IMR-90 (cell line): ENCODE measurements at regions not wholly inside any gene's neighbourhood (a gene's known extent, or its start where the extent isn't known, plus 50 kb on each side); places are given as distances from the start of the nearest gene placed in this dataset.

ENCODE experiments used
- ATAC-seq: fragments of 200-7000 bp; cut with Tn5 transposase; 2 replicates; pipeline ENCODE4 v1.9.1; 2020; ENCODE audit warnings: low read depth, mild to moderate bottlenecking, moderate library complexity
- BruUV-seq: library from RNA; stranded (reverse); fragments of 400-500 nt; replicated peaks from 2 replicates; lab custom pipeline; 2021; lab: Mats Ljungman, UMichigan
- CTCF ChIA-PET: fragments of 300-600 bp; formaldehyde crosslinking; extraction: SDS; loops from one replicate; lab custom pipeline; 2021; ENCODE audit warnings: antibody characterized with exemption; lab: Yijun Ruan, JAX
- POLR2A ChIA-PET: fragments of 300-600 bp; sonication (Branson Sonifier 250); formaldehyde crosslinking; loops from one replicate; lab custom pipeline; 2022; ENCODE audit warnings: antibody characterized with exemption; ENCODE audit not compliant: unreplicated experiment; lab: Charles Lee
- DNase-seq: peaks from one replicate; pipeline ENCODE4 v3.0.0; 2013
- H2AFZ ChIP-seq: replicated peaks from 2 replicates; pipeline ENCODE3; 2013; ENCODE audit warnings: low read length, mild to moderate bottlenecking; ENCODE audit not compliant: poor library complexity
- H2AK5ac ChIP-seq: 2 replicates; pipeline ENCODE4 v1.6.1; 2013; ENCODE audit warnings: low read depth, low read length, inconsistent platforms
- H2AK9ac ChIP-seq: replicated peaks from 2 replicates; pipeline ENCODE3; 2013; ENCODE audit warnings: mild to moderate bottlenecking, low read depth, low read length, moderate library complexity; ENCODE audit not compliant: poor library complexity
- H2BK120ac ChIP-seq: 2 replicates; pipeline ENCODE4 v1.6.1; 2013; ENCODE audit warnings: low read depth, low read length, inconsistent platforms
- H2BK15ac ChIP-seq: 3 replicates; pipeline ENCODE4 v1.6.1; 2013; ENCODE audit warnings: low read depth, low read length, inconsistent platforms
- H2BK20ac ChIP-seq: 2 replicates; pipeline ENCODE4 v1.6.1; 2013; ENCODE audit warnings: low read depth, mild to moderate bottlenecking, inconsistent platforms, low read length, moderate library complexity
- H2BK5ac ChIP-seq: 2 replicates; pipeline ENCODE4 v1.6.1; 2013; ENCODE audit warnings: mild to moderate bottlenecking, low read depth, low read length, inconsistent platforms; ENCODE audit not compliant: poor library complexity, severe bottlenecking
- H3K14ac ChIP-seq: replicated peaks from 2 replicates; pipeline ENCODE4 v1.6.1; 2013; ENCODE audit warnings: low read depth, low read length, inconsistent platforms
- H3K18ac ChIP-seq: 2 replicates; pipeline ENCODE4 v1.6.1; 2013; ENCODE audit warnings: low read depth, low read length, control low read depth
- H3K23ac ChIP-seq: 2 replicates; pipeline ENCODE4 v1.6.1; 2013; ENCODE audit warnings: low read depth, low read length, inconsistent platforms
- H3K27ac ChIP-seq: 2 replicates; pipeline ENCODE4 v1.5.1; 2013; ENCODE audit warnings: mild to moderate bottlenecking, control low read depth, low read length; ENCODE audit not compliant: insufficient read depth
- H3K27me3 ChIP-seq: 2 replicates; pipeline ENCODE4 v1.6.1; 2013; ENCODE audit warnings: low read length; ENCODE audit not compliant: control insufficient read depth, insufficient read depth
- H3K36me3 ChIP-seq: 2 replicates; pipeline ENCODE4 v1.6.1; 2013; ENCODE audit warnings: low read length, mixed read lengths; ENCODE audit not compliant: control insufficient read depth, insufficient read depth
- H3K4ac ChIP-seq: 2 replicates; pipeline ENCODE4 v1.6.1; 2013; ENCODE audit warnings: low read depth, low read length, inconsistent platforms
- H3K4me1 ChIP-seq: 2 replicates; pipeline ENCODE4 v1.6.1; 2013; ENCODE audit warnings: low read length, mixed read lengths; ENCODE audit not compliant: control insufficient read depth, insufficient read depth
- H3K4me2 ChIP-seq: 2 replicates; pipeline ENCODE4 v1.6.1; 2013; ENCODE audit warnings: low read depth, mild to moderate bottlenecking, control low read depth, low read length, moderate library complexity
- H3K4me3 ChIP-seq: 2 replicates; pipeline ENCODE4 v1.5.1; 2013; ENCODE audit warnings: low read depth, mild to moderate bottlenecking, control low read depth, low read length, moderate library complexity; ENCODE audit not compliant: insufficient read depth
- H3K56ac ChIP-seq: 2 replicates; pipeline ENCODE4 v1.6.1; 2013; ENCODE audit warnings: low read length, inconsistent platforms; ENCODE audit not compliant: insufficient read depth; ENCODE audit errors: extremely low read depth
- H3K79me1 ChIP-seq, 2 experiments: 2 replicates each; pipeline ENCODE4 v1.6.1; 2013; ENCODE audit warnings: low read length in 2 of 2, inconsistent platforms in 1 of 2, low read depth in 1 of 2
- H3K9ac ChIP-seq: 2 replicates; pipeline ENCODE4 v1.6.1; 2013; ENCODE audit warnings: low read depth, low read length, control low read depth
- H3K9me1 ChIP-seq: 2 replicates; pipeline ENCODE4 v1.6.1; 2013; ENCODE audit warnings: low read length, inconsistent platforms; ENCODE audit not compliant: insufficient read depth
- H3K9me3 ChIP-seq: 2 replicates; pipeline ENCODE4 v1.6.1; 2013; ENCODE audit warnings: low read length; ENCODE audit not compliant: control insufficient read depth, insufficient read depth
- H4K20me1 ChIP-seq: 2 replicates; pipeline ENCODE4 v1.6.1; 2013; ENCODE audit warnings: low read length, inconsistent platforms; ENCODE audit not compliant: insufficient read depth
- H4K5ac ChIP-seq: 2 replicates; pipeline ENCODE4 v1.6.1; 2013; ENCODE audit warnings: mild to moderate bottlenecking, low read depth, low read length, control low read depth
- H4K8ac ChIP-seq, 2 experiments: 2 replicates each; pipeline ENCODE4 v1.6.1; 2013; ENCODE audit warnings: low read depth in 2 of 2, low read length in 2 of 2, control low read depth in 1 of 2, inconsistent platforms in 1 of 2
- H4K91ac ChIP-seq: 2 replicates; pipeline ENCODE4 v1.6.1; 2013; ENCODE audit warnings: low read depth, low read length, inconsistent platforms; ENCODE audit not compliant: insufficient read depth
- BHLHE40 ChIP-seq: fragments of 150-350 bp; IDR thresholded peaks from 2 replicates; pipeline ENCODE4 v1.6.1; 2016; ENCODE audit warnings: mild to moderate bottlenecking, low read depth, low read length
- CEBPB ChIP-seq: IDR thresholded peaks from 2 replicates; pipeline ENCODE4 v1.6.1; 2012; ENCODE audit warnings: low read depth, low read length, improper control_type of control experiment
- CHD1 ChIP-seq: IDR thresholded peaks from 2 replicates; pipeline ENCODE4 v1.6.1; 2012; ENCODE audit warnings: low read depth, low read length, improper control_type of control experiment
- MAZ ChIP-seq: IDR thresholded peaks from 2 replicates; pipeline ENCODE4 v1.6.1; 2012; ENCODE audit warnings: low read depth, mild to moderate bottlenecking, low read length, improper control_type of control experiment, moderate library complexity, borderline replicate concordance
- MXI1 ChIP-seq: IDR thresholded peaks from 2 replicates; pipeline ENCODE4 v1.6.1; 2012; ENCODE audit warnings: low read depth, mild to moderate bottlenecking, low read length, moderate library complexity, borderline replicate concordance
- NFE2L2 ChIP-seq: fragments of 150-350 bp; IDR thresholded peaks from 2 replicates; pipeline ENCODE4 v1.6.1; 2016; ENCODE audit warnings: low read depth, mild to moderate bottlenecking, low read length
- RAD21 ChIP-seq: IDR thresholded peaks from 2 replicates; pipeline ENCODE4 v1.6.1; 2012; ENCODE audit warnings: low read length, improper control_type of control experiment
- RCOR1 ChIP-seq: IDR thresholded peaks from 2 replicates; pipeline ENCODE4 v1.6.1; 2012; ENCODE audit warnings: mild to moderate bottlenecking, low read length, improper control_type of control experiment; ENCODE audit not compliant: insufficient replicate concordance
- RFX5 ChIP-seq: IDR thresholded peaks from 2 replicates; pipeline ENCODE4 v1.8.0; 2012; ENCODE audit warnings: low read depth, mild to moderate bottlenecking, low read length, moderate library complexity
- SMC3 ChIP-seq: fragments of 150-350 bp; IDR thresholded peaks from 2 replicates; pipeline ENCODE4 v1.6.1; 2016; ENCODE audit warnings: low read depth, mild to moderate bottlenecking, antibody characterized with exemption, low read length, moderate library complexity
- WGBS, 2 experiments: methylation state at CpG; one replicate each; pipeline versions ENCODE4 v1.1.5 to v1.1.7; 2013; ENCODE audit warnings: missing lambda C conversion rate in 2 of 2; ENCODE audit not compliant: insufficient read length in 1 of 2; ENCODE audit errors: extremely low coverage in 2 of 2; 5-methylcytosine and 5-hydroxymethylcytosine counted together
- dilution Hi-C: fragments of 300-500 bp; cut with HindIII; formaldehyde crosslinking; loops from one replicate; pipeline ENCODE4 v1.14.3; 2018; ENCODE audit warnings: low sequenced_read_pairs; ENCODE audit not compliant: unreplicated experiment
- in situ Hi-C: fragments of 300-500 bp; cut with MboI; formaldehyde crosslinking; loops from 3 replicates; pipeline ENCODE4 v1.14.3; 2019; ENCODE audit warnings: low sequenced_read_pairs, inconsistent platforms, mixed read lengths
- intact Hi-C: fragments of 100-400 bp; cut with micrococcal nuclease; formaldehyde crosslinking; loops from 2 replicates; pipeline ENCODE4 v1.10.0; 2022
- TF ChIP-seq, protein P1 (sequence below): conservative IDR thresholded peaks from 2 replicates; pipeline ENCODE4 v1.5.1; 2012; ENCODE audit warnings: mild to moderate bottlenecking, low read depth, low read length, improper control_type of control experiment
- TF ChIP-seq, protein P2 (sequence below): fragments of 150-350 bp; IDR thresholded peaks from 2 replicates; pipeline ENCODE4 v1.6.1; 2017; ENCODE audit warnings: mild to moderate bottlenecking, antibody characterized with exemption, low read length, low read depth

DNA sequence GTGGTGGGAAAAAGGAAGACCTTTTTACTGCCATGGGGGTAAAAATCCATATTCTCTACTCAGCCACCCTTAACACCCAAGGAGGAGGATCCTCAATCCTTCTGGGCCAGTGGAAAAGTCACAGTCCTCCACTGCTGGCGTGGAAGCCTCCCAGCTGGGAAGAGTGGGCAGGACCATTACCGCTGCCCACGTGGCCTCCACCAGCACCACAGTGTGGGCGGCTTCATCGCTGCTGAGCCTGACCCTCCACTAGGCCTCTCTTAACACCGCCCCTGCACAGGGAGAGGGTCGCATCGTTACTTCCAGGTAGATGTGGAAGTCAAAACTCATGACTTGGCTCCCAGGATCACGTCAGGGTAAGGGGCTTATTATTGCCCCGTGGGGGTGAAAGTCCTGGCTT, 656.5 kb downstream of the SUCLG1 start:
- H2AK5ac ChIP-seq, result no peak overlapping the region
- H3K14ac ChIP-seq, result no peak overlapping the region
- no peak overlapping the region for H4K8ac ChIP-seq
- no peak overlapping the region for H2BK20ac ChIP-seq
- no peaks in the 10 kb centered on the region for H3K9me1 ChIP-seq
- intact Hi-C loops (no loop called here), in situ Hi-C loops (no loop called here), dilution Hi-C loops (no loop called here)
- H3K9me3 ChIP-seq, result peaks cover 2% of the 10 kb centered on the region; the same call in 1 of the 2 replicates
- H3K4me3 ChIP-seq, result no peak overlapping the region
- BruUV-seq, result no TSS peak
- no peak overlapping the region for H3K9ac ChIP-seq
- ChIA-PET CTCF (no interaction called here), POLR2A (no interaction called here)
- no peak overlapping the region for H3K23ac ChIP-seq
- no peak for TF ChIP-seq RFX5
- no peak for TF ChIP-seq CHD1
- no peak for TF ChIP-seq RAD21
- TF ChIP-seq, protein P1, sequence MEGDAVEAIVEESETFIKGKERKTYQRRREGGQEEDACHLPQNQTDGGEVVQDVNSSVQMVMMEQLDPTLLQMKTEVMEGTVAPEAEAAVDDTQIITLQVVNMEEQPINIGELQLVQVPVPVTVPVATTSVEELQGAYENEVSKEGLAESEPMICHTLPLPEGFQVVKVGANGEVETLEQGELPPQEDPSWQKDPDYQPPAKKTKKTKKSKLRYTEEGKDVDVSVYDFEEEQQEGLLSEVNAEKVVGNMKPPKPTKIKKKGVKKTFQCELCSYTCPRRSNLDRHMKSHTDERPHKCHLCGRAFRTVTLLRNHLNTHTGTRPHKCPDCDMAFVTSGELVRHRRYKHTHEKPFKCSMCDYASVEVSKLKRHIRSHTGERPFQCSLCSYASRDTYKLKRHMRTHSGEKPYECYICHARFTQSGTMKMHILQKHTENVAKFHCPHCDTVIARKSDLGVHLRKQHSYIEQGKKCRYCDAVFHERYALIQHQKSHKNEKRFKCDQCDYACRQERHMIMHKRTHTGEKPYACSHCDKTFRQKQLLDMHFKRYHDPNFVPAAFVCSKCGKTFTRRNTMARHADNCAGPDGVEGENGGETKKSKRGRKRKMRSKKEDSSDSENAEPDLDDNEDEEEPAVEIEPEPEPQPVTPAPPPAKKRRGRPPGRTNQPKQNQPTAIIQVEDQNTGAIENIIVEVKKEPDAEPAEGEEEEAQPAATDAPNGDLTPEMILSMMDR, result no peak
- no peak for TF ChIP-seq BHLHE40
- TF ChIP-seq NFE2L2, result no peak
- TF ChIP-seq RCOR1, result no peak
- no peak for TF ChIP-seq SMC3
- no peak for TF ChIP-seq MAZ
- no peak for TF ChIP-seq CEBPB
- TF ChIP-seq, protein P2, sequence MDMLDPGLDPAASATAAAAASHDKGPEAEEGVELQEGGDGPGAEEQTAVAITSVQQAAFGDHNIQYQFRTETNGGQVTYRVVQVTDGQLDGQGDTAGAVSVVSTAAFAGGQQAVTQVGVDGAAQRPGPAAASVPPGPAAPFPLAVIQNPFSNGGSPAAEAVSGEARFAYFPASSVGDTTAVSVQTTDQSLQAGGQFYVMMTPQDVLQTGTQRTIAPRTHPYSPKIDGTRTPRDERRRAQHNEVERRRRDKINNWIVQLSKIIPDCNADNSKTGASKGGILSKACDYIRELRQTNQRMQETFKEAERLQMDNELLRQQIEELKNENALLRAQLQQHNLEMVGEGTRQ, result no peak
- no peak for TF ChIP-seq MXI1
- no CpG with 5 or more reads among the region's 10 CpGs for WGBS, 2 experiments
- no peak overlapping the region for H2BK15ac ChIP-seq
- H3K4me2 ChIP-seq, result no peak overlapping the region
- H3K79me1 ChIP-seq, result no peaks in the 10 kb centered on the region
- H4K91ac ChIP-seq, result no peak overlapping the region
- H4K20me1 ChIP-seq, result no peaks in the 10 kb centered on the region
- no peak overlapping the region for H2AFZ ChIP-seq
- H2BK5ac ChIP-seq, result no peak overlapping the region
- no peaks in the 10 kb centered on the region for H3K36me3 ChIP-seq
- H3K18ac ChIP-seq, result no peak overlapping the region
- ATAC-seq (no peak), DNase-seq (no peak)
- no peaks in the 10 kb centered on the region for H3K27me3 ChIP-seq
- no peak overlapping the region for H3K4ac ChIP-seq
- no peak overlapping the region for H4K5ac ChIP-seq
- H2BK120ac ChIP-seq, result no peak overlapping the region
- H3K4me1 ChIP-seq, result no peaks in the 10 kb centered on the region
- no peak overlapping the region for H3K56ac ChIP-seq
- no peak overlapping the region for H3K27ac ChIP-seq
- H2AK9ac ChIP-seq, result no peak overlapping the region
